Trophoblast cell (in vitro differentiated cells and primary cell): ENCODE measurements at regions not wholly inside any gene's neighbourhood (a gene's known extent, or its start where the extent isn't known, plus 50 kb on each side); places are given as distances from the start of the nearest gene placed in this dataset.
"Not testable (repeated sequence)": the region's sequence is repeated elsewhere in the genome, so short reads cannot be mapped to it uniquely, and the experiment has no call there.

Experiments used
- DNase-seq, 2 donors: peaks; one replicate each; pipeline ENCODE4 v3.0.0-alpha.2; 2016
- H2AFZ ChIP-seq: 2 replicates; pipeline ENCODE4 v1.6.1; 2013; ENCODE audit warnings: low read length, moderate library complexity, mild to moderate bottlenecking; ENCODE audit not compliant: insufficient read depth, poor library complexity
- H2AK5ac ChIP-seq: 2 replicates; pipeline ENCODE4 v1.6.1; 2013; ENCODE audit warnings: mild to moderate bottlenecking, low read length
- H2BK120ac ChIP-seq: 2 replicates; pipeline ENCODE4 v1.6.1; 2013; ENCODE audit warnings: low read length, mild to moderate bottlenecking, moderate library complexity; ENCODE audit not compliant: insufficient read depth, poor library complexity
- H2BK12ac ChIP-seq: 2 replicates; pipeline ENCODE4 v1.6.1; 2013; ENCODE audit warnings: mild to moderate bottlenecking, low read length, moderate library complexity
- H2BK5ac ChIP-seq: 2 replicates; pipeline ENCODE4 v1.6.1; 2013; ENCODE audit warnings: low read length, low read depth, moderate library complexity, mild to moderate bottlenecking; ENCODE audit not compliant: poor library complexity
- H3K14ac ChIP-seq: 2 replicates; pipeline ENCODE4 v1.6.1; 2013; ENCODE audit warnings: mild to moderate bottlenecking, low read length
- H3K18ac ChIP-seq: 2 replicates; pipeline ENCODE4 v1.6.1; 2013; ENCODE audit warnings: mild to moderate bottlenecking, low read length
- H3K23ac ChIP-seq: 2 replicates; pipeline ENCODE4 v1.6.1; 2013; ENCODE audit warnings: low read length
- H3K27ac ChIP-seq: 2 replicates; pipeline ENCODE4 v1.5.1; 2013; ENCODE audit warnings: low read depth, mild to moderate bottlenecking, inconsistent platforms, low read length, moderate library complexity
- H3K27me3 ChIP-seq: 2 replicates; pipeline ENCODE4 v1.6.1; 2013; ENCODE audit warnings: inconsistent platforms, mild to moderate bottlenecking, low read length, moderate library complexity; ENCODE audit not compliant: insufficient read depth
- H3K36me3 ChIP-seq, 2 experiments: 1 replicate in 1 of 2; 2 replicates in 1 of 2; pipeline ENCODE4 v1.6.1; 2013; ENCODE audit warnings: low read length in 2 of 2, mild to moderate bottlenecking in 2 of 2, moderate library complexity in 1 of 2; ENCODE audit not compliant: insufficient read depth in 2 of 2, control insufficient read depth in 1 of 2
- H3K4ac ChIP-seq: 2 replicates; pipeline ENCODE4 v1.6.1; 2013; ENCODE audit warnings: low read depth, mild to moderate bottlenecking, low read length, moderate library complexity
- H3K4me1 ChIP-seq, 2 experiments: 1 replicate in 1 of 2; 2 replicates in 1 of 2; pipeline ENCODE4 v1.6.1; 2013; ENCODE audit warnings: low read length in 2 of 2, mild to moderate bottlenecking in 2 of 2, moderate library complexity in 1 of 2; ENCODE audit not compliant: insufficient read depth in 2 of 2, control insufficient read depth in 1 of 2
- H3K4me2 ChIP-seq: 2 replicates; pipeline ENCODE4 v1.6.1; 2013; ENCODE audit warnings: inconsistent platforms, mild to moderate bottlenecking, low read length, moderate library complexity
- H3K4me3 ChIP-seq: 2 replicates; pipeline ENCODE4 v1.5.1; 2013; ENCODE audit warnings: mild to moderate bottlenecking, low read depth, low read length, inconsistent platforms
- H3K79me1 ChIP-seq: one replicate; pipeline ENCODE4 v1.6.1; 2013; ENCODE audit warnings: low read length
- H3K79me2 ChIP-seq: 2 replicates; pipeline ENCODE4 v1.6.1; 2013; ENCODE audit warnings: low read length, mild to moderate bottlenecking; ENCODE audit not compliant: control insufficient read depth, insufficient read depth, poor library complexity
- H3K9ac ChIP-seq: 2 replicates; pipeline ENCODE4 v1.6.1; 2013; ENCODE audit warnings: mild to moderate bottlenecking, low read length
- H3K9me3 ChIP-seq: 2 replicates; pipeline ENCODE4 v1.6.1; 2013; ENCODE audit warnings: low read depth, mild to moderate bottlenecking, control low read depth, inconsistent platforms, low read length; ENCODE audit not compliant: insufficient read depth
- H4K12ac ChIP-seq: 2 replicates; pipeline ENCODE4 v1.6.1; 2013; ENCODE audit warnings: low read depth, mild to moderate bottlenecking, low read length, moderate library complexity
- H4K8ac ChIP-seq: 2 replicates; pipeline ENCODE4 v1.6.1; 2013; ENCODE audit warnings: low read depth, mild to moderate bottlenecking, low read length, moderate library complexity
- H4K91ac ChIP-seq: one replicate; pipeline ENCODE4 v1.6.1; 2013; ENCODE audit warnings: low read depth, mild to moderate bottlenecking, low read length, moderate library complexity
- WGBS: extraction: QIAGEN DNeasy Blood & Tissue Kit; methylation state at CpG from one replicate; pipeline ENCODE4 v1.1.7; 2013; ENCODE audit warnings: missing lambda C conversion rate; ENCODE audit not compliant: insufficient read length, insufficient coverage; ENCODE audit errors: extremely low coverage; 5-methylcytosine and 5-hydroxymethylcytosine counted together

- Histone ChIP-seq H3K27ac (no peak overlapping the region), H3K79me2 (no peaks in the 10 kb centered on the region), H3K36me3 (no peaks in the 10 kb centered on the region), H3K4ac (no peak overlapping the region), H3K27me3 (no peaks in the 10 kb centered on the region), H4K12ac (no peak overlapping the region), H2BK5ac (no peak overlapping the region), H4K91ac (no peak overlapping the region), H2AFZ (no peak overlapping the region), H3K14ac (no peak overlapping the region), H4K8ac (no peak overlapping the region), H3K23ac (no peak overlapping the region), H3K4me2 (no peak overlapping the region), H3K9me3 (no peaks in the 10 kb centered on the region), H2BK12ac (no peak overlapping the region), H2AK5ac (no peak overlapping the region), H3K18ac (no peak overlapping the region), H3K9ac (no peak overlapping the region), H3K4me1 (no peaks in the 10 kb centered on the region), H2BK120ac (no peak overlapping the region), H3K4me3 (no peak overlapping the region), H3K79me1 (no peaks in the 10 kb centered on the region)
- no CpG with 5 or more reads among the region's 6 CpGs for WGBS
- no peak for DNase-seq
Measured at GRCh38 chr2:144770616-144771230, 250.8 kb upstream of the ZEB2 start.

GRCh38 chr2:144760939-144761338 is 241.0 kb upstream of the ZEB2 start:
- not testable (repeated sequence) for H3K27ac ChIP-seq, H2BK5ac ChIP-seq, H3K27me3 ChIP-seq, H2AK5ac ChIP-seq, H3K9ac ChIP-seq, H2BK120ac ChIP-seq, H3K36me3 ChIP-seq, H3K79me2 ChIP-seq, H2BK12ac ChIP-seq, H3K14ac ChIP-seq, H3K4ac ChIP-seq, H3K9me3 ChIP-seq, DNase-seq, H3K18ac ChIP-seq, H3K4me3 ChIP-seq, H3K79me1 ChIP-seq, H4K8ac ChIP-seq, H4K12ac ChIP-seq, H3K4me2 ChIP-seq, H3K4me1 ChIP-seq, H4K91ac ChIP-seq, H2AFZ ChIP-seq, H3K23ac ChIP-seq
- no CpG with 5 or more reads among the region's 2 CpGs for WGBS

- no peak overlapping the region for H3K14ac ChIP-seq
Measured at GRCh38 chr2:144759746-144760145, 239.8 kb upstream of the ZEB2 start.

GRCh38 chr2:144758196-144758595 is 238.3 kb upstream of the ZEB2 start:
- not testable (repeated sequence) for H2BK120ac ChIP-seq, H3K9me3 ChIP-seq, H3K27me3 ChIP-seq, H4K12ac ChIP-seq, H3K79me2 ChIP-seq, H4K8ac ChIP-seq, H2BK5ac ChIP-seq, H3K23ac ChIP-seq, H3K36me3 ChIP-seq, H3K9ac ChIP-seq, H3K27ac ChIP-seq, H3K4me2 ChIP-seq, H3K14ac ChIP-seq, H3K79me1 ChIP-seq, H3K4me1 ChIP-seq, H2BK12ac ChIP-seq, H2AK5ac ChIP-seq, H3K4ac ChIP-seq, DNase-seq, H3K18ac ChIP-seq, H4K91ac ChIP-seq, H3K4me3 ChIP-seq, H2AFZ ChIP-seq

More at GRCh38 chr2:144759746-144760145, 239.8 kb upstream of the ZEB2 start:
- no peak overlapping the region for H3K27ac ChIP-seq
- H2AK5ac ChIP-seq, result no peak overlapping the region
- H4K12ac ChIP-seq, result no peak overlapping the region
- H4K91ac ChIP-seq, result no peak overlapping the region
- H2BK120ac ChIP-seq, result no peak overlapping the region
- no peaks in the 10 kb centered on the region for H3K79me2 ChIP-seq
- no peak overlapping the region for H3K23ac ChIP-seq
- no peak for DNase-seq
- H3K4me3 ChIP-seq, result no peak overlapping the region
- H2AFZ ChIP-seq, result no peak overlapping the region
- no peaks in the 10 kb centered on the region for H3K4me1 ChIP-seq
- no peak overlapping the region for H3K18ac ChIP-seq
- no peak overlapping the region for H2BK5ac ChIP-seq
- H3K27me3 ChIP-seq, result no peaks in the 10 kb centered on the region
- H3K36me3 ChIP-seq, result no peaks in the 10 kb centered on the region
- no peak overlapping the region for H3K4me2 ChIP-seq
- no peak overlapping the region for H2BK12ac ChIP-seq
- no peak overlapping the region for H3K4ac ChIP-seq
- no peak overlapping the region for H3K9ac ChIP-seq
- H3K9me3 ChIP-seq, result no peaks in the 10 kb centered on the region
- no peaks in the 10 kb centered on the region for H3K79me1 ChIP-seq
- H4K8ac ChIP-seq, result no peak overlapping the region
